Pancreas (tissue), 10 donors: ENCODE measurements at regions not wholly inside any gene's neighbourhood (a gene's known extent, or its start where the extent isn't known, plus 50 kb on each side); places are given as distances from the start of the nearest gene placed in this dataset.

Experiments
- ATAC-seq, 4 donors: fragments of 200-7000 bp; cut with Tn5 transposase; one replicate each; pipeline versions ENCODE4 v1.8.0 to v1.9.1; 2020; ENCODE audit warnings: mild to moderate bottlenecking in 4 of 4, moderate library complexity in 4 of 4
- DNase-seq, 6 donors: peaks; one replicate each; pipeline ENCODE4 v3.0.0-alpha.2; 2020
- FAIRE-seq: peaks from 2 replicates; lab custom pipeline; 2012; peaks lifted over from hg19 to GRCh38; lab: Jason Lieb, UNC
- H3K27ac ChIP-seq, 4 donors: fragments of 200-600 bp; sonication (generic); 1 replicate in 3 of 4; 2 replicates in 1 of 4; pipeline versions ENCODE4 v1.5.0 to v1.8.0; 2020
- H3K27me3 ChIP-seq, 4 donors: fragments of 200-600 bp; one replicate each; pipeline ENCODE4 v1.8.0; 2021
- H3K36me3 ChIP-seq, 3 donors: fragments of 200-600 bp; sonication (generic) in 1 of 3; one replicate each; pipeline versions ENCODE4 v1.5.0 to v1.8.0; 2020 to 2021
- H3K4me1 ChIP-seq, 3 donors: fragments of 200-600 bp; one replicate each; pipeline ENCODE4 v1.8.0; 2021
- H3K4me3 ChIP-seq, 4 donors: fragments of 200-600 bp; sonication (generic) in 2 of 4; one replicate each; pipeline versions ENCODE4 v1.5.0 to v1.8.0; 2020 to 2021
- H3K9me3 ChIP-seq, 4 donors: fragments of 200-600 bp; one replicate each; pipeline ENCODE4 v1.8.0; 2021
- WGBS, 2 donors: extraction: QIAGEN DNeasy Blood & Tissue Kit; methylation state at CpG; one replicate each; pipeline ENCODE4 v1.1.7; 2013; 5-methylcytosine and 5-hydroxymethylcytosine counted together
- intact Hi-C, 3 donors: fragments of 100-400 bp; cut with DNase I; formaldehyde crosslinking; loops; one replicate each; pipeline versions ENCODE4 v1.11.1 to v1.14.2; 2022
- TF ChIP-seq, protein P1 (sequence below), 4 donors: fragments of 200-600 bp; sonication (generic) in 3 of 4; IDR thresholded peaks; one replicate each; pipeline versions ENCODE4 v1.5.0 to v1.8.0; 2021; ENCODE audit warnings: antibody characterized with exemption in 4 of 4
- donor health status: healthy with polysubstance abuse.
- donor health status: DM: no; HTN: no; CAD: no; lungs with moderate emphysema.
- donor health status: DM: no; HTN: no; CAD: no.
- donor health status: control.
- donor health status: control.
- donor health status: Bipolar disorder and iron deficiency.
- donor health status: DM: yes; HTN: yes; CAD: no.
- donor health status: DM: no; HTN: no; CAD: no.
- donor health status: DM: no; HTN: no; CAD: no.
- donor health status: DM: yes; HTN: yes; CAD: no.

DNA sequence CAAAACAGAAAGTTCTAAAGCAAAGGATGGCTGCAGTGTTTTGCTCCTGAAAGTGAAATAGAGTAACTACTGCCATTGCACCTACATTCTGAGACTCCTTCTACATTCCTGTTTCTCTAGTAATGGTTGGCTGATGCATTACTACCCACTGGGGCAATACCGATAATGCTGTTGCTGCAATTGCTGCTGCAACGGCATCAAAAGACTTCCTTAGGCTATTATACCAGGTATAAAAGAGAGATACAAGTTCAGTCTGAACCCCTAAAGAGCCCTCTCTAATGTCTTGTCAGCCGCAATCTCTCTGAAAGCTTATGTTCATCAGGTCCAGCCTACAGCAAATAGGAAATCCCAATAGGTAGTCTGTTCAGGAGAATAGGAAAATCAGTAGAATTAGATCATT is 338.4 kb downstream of the PABPC4L start:
- Histone ChIP-seq H3K4me3 (no peak overlapping the region), H3K9me3 (no peaks in the 10 kb centered on the region), H3K4me1 (no peaks in the 10 kb centered on the region), H3K27me3 (no peaks in the 10 kb centered on the region), H3K36me3 (no peaks in the 10 kb centered on the region), H3K27ac (no peak overlapping the region)
- FAIRE-seq (no peak), ATAC-seq (no peak), DNase-seq (no peak)
- TF ChIP-seq, protein P1, sequence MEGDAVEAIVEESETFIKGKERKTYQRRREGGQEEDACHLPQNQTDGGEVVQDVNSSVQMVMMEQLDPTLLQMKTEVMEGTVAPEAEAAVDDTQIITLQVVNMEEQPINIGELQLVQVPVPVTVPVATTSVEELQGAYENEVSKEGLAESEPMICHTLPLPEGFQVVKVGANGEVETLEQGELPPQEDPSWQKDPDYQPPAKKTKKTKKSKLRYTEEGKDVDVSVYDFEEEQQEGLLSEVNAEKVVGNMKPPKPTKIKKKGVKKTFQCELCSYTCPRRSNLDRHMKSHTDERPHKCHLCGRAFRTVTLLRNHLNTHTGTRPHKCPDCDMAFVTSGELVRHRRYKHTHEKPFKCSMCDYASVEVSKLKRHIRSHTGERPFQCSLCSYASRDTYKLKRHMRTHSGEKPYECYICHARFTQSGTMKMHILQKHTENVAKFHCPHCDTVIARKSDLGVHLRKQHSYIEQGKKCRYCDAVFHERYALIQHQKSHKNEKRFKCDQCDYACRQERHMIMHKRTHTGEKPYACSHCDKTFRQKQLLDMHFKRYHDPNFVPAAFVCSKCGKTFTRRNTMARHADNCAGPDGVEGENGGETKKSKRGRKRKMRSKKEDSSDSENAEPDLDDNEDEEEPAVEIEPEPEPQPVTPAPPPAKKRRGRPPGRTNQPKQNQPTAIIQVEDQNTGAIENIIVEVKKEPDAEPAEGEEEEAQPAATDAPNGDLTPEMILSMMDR (IDR thresholded peaks at IDR 0.05), result no peak
- intact Hi-C loops, result no loop called here
- 82 to 86% methylated on average over 3 of the region's 3 CpGs for WGBS, 2 donors

DNA sequence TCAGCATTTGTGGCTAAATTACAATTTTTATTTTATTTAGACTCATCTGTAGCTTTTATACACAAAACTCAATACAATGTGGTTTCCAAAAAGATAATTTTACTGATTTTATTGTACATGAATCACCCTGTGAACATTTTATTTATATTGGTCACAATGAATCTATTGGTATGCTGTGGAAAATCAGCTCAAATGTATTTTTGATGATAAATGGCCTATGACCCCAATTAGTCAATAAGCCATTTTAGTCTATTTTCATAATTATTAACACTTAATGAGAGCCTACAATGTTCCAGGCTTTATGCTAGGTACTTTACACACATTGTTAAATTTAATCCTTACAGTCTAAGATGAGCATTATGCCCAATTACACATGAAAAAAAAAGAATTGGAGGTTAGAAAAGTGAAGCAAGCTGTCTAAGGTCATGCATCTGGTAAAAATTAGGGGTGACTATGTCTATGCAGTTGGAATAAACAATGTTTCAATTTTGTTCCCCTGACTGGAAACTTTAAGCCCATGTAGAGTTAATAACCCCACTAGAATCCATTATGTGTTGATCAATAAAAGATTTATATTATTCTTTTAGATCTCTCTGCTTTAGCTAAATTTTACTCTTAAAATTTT is 344.7 kb downstream of the PABPC4L start:
- Histone ChIP-seq H3K36me3 (no peaks in the 10 kb centered on the region), H3K9me3 (no peaks in the 10 kb centered on the region), H3K27ac (no peak overlapping the region), H3K4me3 (no peak overlapping the region), H3K27me3 (no peaks in the 10 kb centered on the region), H3K4me1 (no peaks in the 10 kb centered on the region)
- no peak for FAIRE-seq
- intact Hi-C loops, result no loop called here
- ATAC-seq, result no peak
- DNase-seq, result no peak
- TF ChIP-seq, protein P1 (IDR thresholded peaks at IDR 0.05), result no peak

DNA sequence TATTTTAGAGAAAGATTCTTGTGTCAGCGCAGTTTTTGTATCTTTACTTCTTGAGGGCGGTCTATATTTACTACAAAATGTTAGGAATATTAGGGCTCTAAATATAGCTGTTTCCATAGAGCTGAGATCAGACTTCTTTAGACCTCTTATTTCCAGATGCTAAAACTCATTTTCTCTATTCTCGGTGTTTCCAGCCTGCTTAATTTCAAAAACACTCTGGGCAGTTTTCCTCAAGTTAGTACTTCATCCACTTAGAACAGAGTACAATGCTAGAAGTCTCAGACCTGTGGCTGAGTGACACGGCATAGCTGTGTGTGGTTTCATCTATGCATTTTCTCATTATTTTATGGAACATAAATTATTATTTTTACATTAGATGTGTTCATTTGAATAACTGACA is 346.6 kb downstream of the PABPC4L start:
- no peak overlapping the region for H3K27ac ChIP-seq
- FAIRE-seq, result no peak

DNA sequence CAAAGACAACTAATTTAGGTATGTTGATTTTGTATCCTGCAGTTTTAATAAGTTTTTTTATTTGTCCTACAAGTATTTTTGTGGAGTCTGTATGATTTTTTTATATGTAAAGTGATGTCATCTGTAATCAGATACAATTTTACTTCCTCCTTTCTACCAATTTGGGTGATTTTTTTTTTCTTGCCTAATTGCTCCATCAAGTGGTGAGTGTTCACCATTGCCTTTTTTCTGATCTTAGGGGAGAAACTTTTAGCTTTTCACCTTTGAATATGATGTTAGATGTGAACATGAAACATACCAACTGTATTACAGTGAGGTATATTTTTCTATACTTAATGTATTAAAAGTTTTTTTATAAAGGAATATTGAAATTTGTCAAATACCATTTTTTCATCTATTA is 362.3 kb downstream of the PABPC4L start:
- Histone ChIP-seq H3K4me1 (no peaks in the 10 kb centered on the region), H3K9me3 (peaks cover 0 to 5% (median 1%) of the 10 kb centered on the region in 4 donors), H3K27me3 (no peaks in the 10 kb centered on the region), H3K4me3 (no peak overlapping the region), H3K36me3 (no peaks in the 10 kb centered on the region), H3K27ac (no peak overlapping the region)
- FAIRE-seq (no peak), DNase-seq (no peak), ATAC-seq (no peak)
- TF ChIP-seq, protein P1 (IDR thresholded peaks at IDR 0.05), result no peak
- intact Hi-C loops, result no loop called here

More for the DNA sequence above, 346.6 kb downstream of the PABPC4L start:
- intact Hi-C loops, result no loop called here
- DNase-seq, result no peak
- no peaks in the 10 kb centered on the region for H3K4me1 ChIP-seq
- H3K4me3 ChIP-seq, result no peak overlapping the region
- TF ChIP-seq, protein P1 (IDR thresholded peaks at IDR 0.05), result no peak
- no peaks in the 10 kb centered on the region for H3K36me3 ChIP-seq
- H3K9me3 ChIP-seq, result no peaks in the 10 kb centered on the region
- no peak for ATAC-seq
- 79 to 82% methylated on average over 4 of the region's 4 CpGs for WGBS, 2 donors
- H3K27me3 ChIP-seq, result no peaks in the 10 kb centered on the region

DNA sequence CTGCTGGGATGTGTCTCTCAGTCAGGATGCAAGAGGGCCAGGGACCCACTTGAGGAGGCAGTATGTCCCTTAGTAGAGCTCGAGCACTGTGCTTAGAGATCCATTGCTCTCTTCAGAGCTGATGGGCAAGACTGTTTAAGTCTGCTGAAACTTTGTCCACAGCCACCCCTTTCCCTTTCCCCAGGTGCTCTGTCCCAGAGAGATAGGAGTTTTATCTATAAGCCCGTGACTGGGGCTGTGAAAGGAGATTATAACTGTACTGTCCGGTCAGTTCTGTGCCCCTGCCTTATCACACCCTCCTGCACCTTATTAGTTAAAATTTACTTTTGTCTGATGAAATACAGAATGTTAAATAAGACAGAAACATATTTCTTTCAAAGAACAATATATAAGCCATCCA is 378.4 kb downstream of the PABPC4L start:
- intact Hi-C loops, result no loop called here
- no peak for DNase-seq
- no peak for FAIRE-seq
- no peaks in the 10 kb centered on the region for H3K36me3 ChIP-seq
- no peaks in the 10 kb centered on the region for H3K27me3 ChIP-seq
- H3K4me3 ChIP-seq, result no peak overlapping the region
- H3K4me1 ChIP-seq, result no peaks in the 10 kb centered on the region
- no peak for ATAC-seq
- WGBS, 2 donors, result 31 to 49% methylated on average over 3 of the region's 3 CpGs
- H3K9me3 ChIP-seq, result no peaks in the 10 kb centered on the region
- no peak overlapping the region for H3K27ac ChIP-seq
- TF ChIP-seq, protein P1 (IDR thresholded peaks at IDR 0.05), result no peak
